ENCODE measurements at regions not wholly inside any gene's neighbourhood (a gene's known extent, or its start where the extent isn't known, plus 50 kb on each side); places are given as distances from the start of the nearest gene placed in this dataset.

- no peak for TF ChIP-seq CEBPZ (IDR thresholded peaks at IDR 0.05; ENCODE audit: low read depth, low read length)
- TF ChIP-seq USF2 (IDR thresholded peaks at IDR 0.05; ENCODE audit: borderline replicate concordance, low read depth, low read length) = no peak
- no peak for TF ChIP-seq CBX3 (IDR thresholded peaks at IDR 0.05; ENCODE audit: borderline replicate concordance, low read depth)
- no peak for TF ChIP-seq ZNF274 (IDR thresholded peaks at IDR 0.05; ENCODE audit: insufficient read depth, insufficient read length)
Measured at GRCh38 chr15:91572110-91572509, 281.4 kb upstream of the SLCO3A1 start (continued).

GRCh38 chr15:91576096-91576495 lies 277.4 kb upstream of the SLCO3A1 start:
- RAD21 ChIA-PET (ENCODE audit: unreplicated experiment) = no interaction called here
- H3K36me3 ChIP-seq (ENCODE audit: control insufficient read depth in 2 of 2, insufficient read depth in 2 of 2, low read length in 1 of 2) = no peaks in the 10 kb centered on the region
- SMC1A ChIA-PET (ENCODE audit: uncharacterized antibody, unreplicated experiment) = no interaction called here
- no peaks in the 10 kb centered on the region for H3K4me1 ChIP-seq (ENCODE audit: control insufficient read depth, insufficient read depth, low read length)
- intact Hi-C loops (cut with micrococcal nuclease; ENCODE audit: unreplicated experiment) (no loop called here), in situ Hi-C loops (cut with MboI) (no loop called here)
- no peak for TF ChIP-seq CHD1 (IDR thresholded peaks at IDR 0.05; ENCODE audit: low read depth, low read length)
- no peak for TF ChIP-seq NFYA (IDR thresholded peaks at IDR 0.05; ENCODE audit: borderline replicate concordance, low read depth, low read length)
- no peak for TF ChIP-seq REST (IDR thresholded peaks at IDR 0.05; ENCODE audit: low read depth, low read length)
- no peak for TF ChIP-seq ATF2 (IDR thresholded peaks at IDR 0.05; ENCODE audit: low read length)
- no peak for TF ChIP-seq POLR2AphosphoS5 (IDR thresholded peaks at IDR 0.05; ENCODE audit: low read length)
- no peak for TF ChIP-seq FOXK2 (IDR thresholded peaks at IDR 0.05)
- TF ChIP-seq POLR2A (IDR thresholded peaks at IDR 0.05; ENCODE audit: low read depth, low read length) = no peak
- no peak for TF ChIP-seq NR2C2 (IDR thresholded peaks at IDR 0.05; ENCODE audit: borderline replicate concordance, control insufficient read depth, insufficient read length, low read depth)
- H3K79me2 ChIP-seq (ENCODE audit: control insufficient read depth, insufficient read depth, low read length) = no peaks in the 10 kb centered on the region
- H3K9ac ChIP-seq (ENCODE audit: control insufficient read depth, insufficient read depth, low read length) = no peak overlapping the region
- no peak overlapping the region for H3K4me3 ChIP-seq
- POLR2A ChIA-PET = no interaction called here
- WGBS (ENCODE audit: insufficient coverage, insufficient replicate concordance, low lambda C conversion rate, missing lambda C conversion rate) = 5% methylated on average over 4 of the region's 4 CpGs
- no peaks in the 10 kb centered on the region for H4K20me1 ChIP-seq (ENCODE audit: control insufficient read depth, insufficient read depth)
- no TSS peak for BruUV-seq (replicated peaks)
- DNase-seq (ENCODE audit: low read depth, low spot score) = no peak
- FAIRE-seq = no peak
- no peak overlapping the region for H3K27ac ChIP-seq (ENCODE audit: control insufficient read depth, insufficient read depth)
- no peaks in the 10 kb centered on the region; a peak in 1 of 4 replicates for H3K27me3 ChIP-seq (replicated peaks in 1 of 2; ENCODE audit: control insufficient read depth in 2 of 2, insufficient read depth in 2 of 2, low read length in 1 of 2)
- H2AFZ ChIP-seq (ENCODE audit: control insufficient read depth, low read depth, low read length) = no peak overlapping the region
- CTCF ChIA-PET = no interaction called here
- H3K9me3 ChIP-seq (replicated peaks; ENCODE audit: control insufficient read depth, insufficient read depth, low read length) = no peaks in the 10 kb centered on the region
- no peak overlapping the region for H3K4me2 ChIP-seq (ENCODE audit: control insufficient read depth, insufficient read depth)
- ATAC-seq = no peak
